ENCODE measurements at regions not wholly inside any gene's neighbourhood (a gene's known extent, or its start where the extent isn't known, plus 50 kb on each side); places are given as distances from the start of the nearest gene placed in this dataset.

GRCh38 chr12:102708108-102708507 is 208.9 kb downstream of the PAH start:
- Histone ChIP-seq H3K79me2 (ENCODE audit: control insufficient read depth, insufficient read depth, low read length) (no peaks in the 10 kb centered on the region), H3K4me2 (ENCODE audit: insufficient read depth, low read length) (no peak overlapping the region), H3K9me3 (replicated peaks; ENCODE audit: control insufficient read depth, insufficient read depth, low read length) (no peaks in the 10 kb centered on the region), H2AFZ (ENCODE audit: low read depth, low read length) (no peak overlapping the region), H3K9ac (replicated peaks; ENCODE audit: extremely low read depth, insufficient read depth, low read length) (no peak overlapping the region), H3K27me3 (ENCODE audit: control insufficient read depth in 2 of 2, insufficient read depth in 2 of 2, low read length in 2 of 2) (no peaks in the 10 kb centered on the region), H3K4me1 (ENCODE audit: control insufficient read depth, extremely low read depth, insufficient read depth, low read length) (no peaks in the 10 kb centered on the region), H3K4me3 (replicated peaks in 1 of 3; ENCODE audit: insufficient read depth in 1 of 3, low read depth in 1 of 3, low read length in 3 of 3) (no peak overlapping the region), H3K9me1 (replicated peaks; ENCODE audit: control insufficient read depth, extremely low read depth, insufficient read depth, low read length) (no peaks in the 10 kb centered on the region), H4K20me1 (replicated peaks; ENCODE audit: control insufficient read depth, extremely low read depth, insufficient read depth, low read length) (no peaks in the 10 kb centered on the region), H3K36me3 (ENCODE audit: control insufficient read depth in 2 of 2, extremely low read depth in 1 of 2, insufficient read depth in 2 of 2, low read length in 2 of 2) (no peaks in the 10 kb centered on the region), H3K27ac (ENCODE audit: insufficient read depth, low read depth, low read length) (no peak overlapping the region)
- dilution Hi-C loops (cut with MboI; ENCODE audit: extremely low pct_ligation_motif_present, low sequenced_read_pairs): no loop called here
- ChIA-PET CTCF (no interaction called here), POLR2A (no interaction called here)
- intact Hi-C loops (cut with micrococcal nuclease): loop anchor here (10.0 kb wide), 1 partner anchor 223 kb away; the partner anchor contains the start of gene IGF1
- TF ChIP-seq POLR2A (IDR thresholded peaks at IDR 0.05; ENCODE audit: low read depth, low read length) (no peak), CTCF (IDR thresholded peaks at IDR 0.05; ENCODE audit: extremely low read depth in 1 of 2, insufficient read depth in 1 of 2, low read depth in 1 of 2, low read length in 2 of 2) (no peak), GATA2 (IDR thresholded peaks at IDR 0.05; ENCODE audit: insufficient read depth, insufficient read length, low read depth, low read length) (no peak), MYC (IDR thresholded peaks at IDR 0.05; ENCODE audit: low read depth, low read length) (no peak), MAX (IDR thresholded peaks at IDR 0.05; ENCODE audit: insufficient read depth, insufficient read length) (no peak), EZH2 (IDR thresholded peaks at IDR 0.05; ENCODE audit: borderline replicate concordance, low read depth, low read length, severe bottlenecking) (no peak), FOS (IDR thresholded peaks at IDR 0.05; ENCODE audit: borderline replicate concordance, insufficient read depth, low read length) (no peak), POLR2AphosphoS5 (IDR thresholded peaks at IDR 0.05; ENCODE audit: insufficient read depth, low read depth, low read length) (no peak), JUN (IDR thresholded peaks at IDR 0.05; ENCODE audit: borderline replicate concordance, insufficient read depth, insufficient read length, low read depth) (no peak)
- DNase-seq (ENCODE audit: low read depth, low spot score) (no peak), FAIRE-seq (no peak)
- no TSS peak for BruUV-seq (replicated peaks)

All from endothelial cell of umbilical vein (primary cell).